Stimulated activated CD4-positive, alpha-beta T cell treated with anti-CD3 and anti-CD28 coated beads, Interleukin-15, amount 100 ng/mL, for 48 hours (primary cell): ENCODE measurements at regions not wholly inside any gene's neighbourhood (a gene's known extent, or its start where the extent isn't known, plus 50 kb on each side); places are given as distances from the start of the nearest gene placed in this dataset.

Source experiments
- DNase-seq, 2 donors: peaks; one replicate each; pipeline ENCODE4 v3.0.0-alpha.2; 2020; ENCODE audit warnings: low read depth in 2 of 2

GRCh38 chr13:105530468-105530867 is 1005.0 kb downstream of the EFNB2 start:
- no peak for DNase-seq

- DNase-seq = no peak
Measured at GRCh38 chr13:105527127-105527526, 1008.3 kb downstream of the EFNB2 start.

- DNase-seq = no peak
Measured at GRCh38 chr13:105519771-105520170, 1015.7 kb downstream of the EFNB2 start.

- no peak for DNase-seq
Measured at GRCh38 chr13:105518086-105518485, 1017.4 kb downstream of the EFNB2 start.

GRCh38 chr13:105514401-105514800 is 1021.1 kb downstream of the EFNB2 start:
- no peak for DNase-seq

GRCh38 chr13:105513448-105513847 is 1022.0 kb downstream of the EFNB2 start:
- no peak for DNase-seq

- no peak for DNase-seq
Measured at GRCh38 chr13:105509981-105510762, 1025.3 kb downstream of the EFNB2 start.

GRCh38 chr13:105506463-105506862 is 1029.0 kb downstream of the EFNB2 start:
- DNase-seq = no peak

- no peak for DNase-seq
Measured at GRCh38 chr13:105502193-105502592, 1033.3 kb downstream of the EFNB2 start.

GRCh38 chr13:105497597-105497996 is 1037.9 kb downstream of the EFNB2 start:
- no peak for DNase-seq

GRCh38 chr13:105492216-105492615 is 1043.2 kb downstream of the EFNB2 start:
- DNase-seq = no peak

GRCh38 chr13:105491345-105491744 is 1044.1 kb downstream of the EFNB2 start:
- no peak for DNase-seq

- DNase-seq = no peak
Measured at GRCh38 chr13:105485081-105485480, 1050.4 kb downstream of the EFNB2 start.

- DNase-seq = no peak
Measured at GRCh38 chr13:105474983-105475610, 1060.4 kb downstream of the EFNB2 start.

GRCh38 chr13:105471673-105472072 is 1063.8 kb downstream of the EFNB2 start:
- DNase-seq = no peak

- no peak for DNase-seq
Measured at GRCh38 chr13:105466376-105466775, 1069.1 kb downstream of the EFNB2 start.

GRCh38 chr13:105465745-105466144 is 1069.7 kb downstream of the EFNB2 start, which contains the start of gene DAOA:
DAOA (plus strand) TSS chr13:105466045.
- no peak for DNase-seq

GRCh38 chr13:105465251-105465650 is 1070.2 kb downstream of the EFNB2 start:
- DNase-seq = no peak

- no peak for DNase-seq
Measured at GRCh38 chr13:105464249-105464648, 1071.2 kb downstream of the EFNB2 start.

GRCh38 chr13:105463011-105463501 is 1072.4 kb downstream of the EFNB2 start:
- no peak for DNase-seq

GRCh38 chr13:105462098-105462497 is 1073.4 kb downstream of the EFNB2 start:
- no peak for DNase-seq

- no peak for DNase-seq
Measured at GRCh38 chr13:105452895-105453294, 1082.6 kb downstream of the EFNB2 start.

- no peak for DNase-seq
Measured at GRCh38 chr13:105450784-105451183, 1084.7 kb downstream of the EFNB2 start.
